Mammary epithelial cell (primary cell): ENCODE measurements at regions not wholly inside any gene's neighbourhood (a gene's known extent, or its start where the extent isn't known, plus 50 kb on each side); places are given as distances from the start of the nearest gene placed in this dataset.

Experiments
- EZH2 ChIP-seq: IDR thresholded peaks from 2 replicates; pipeline ENCODE4 v1.6.1; 2012; ENCODE audit warnings: low read length, inconsistent platforms, borderline replicate concordance
- TF ChIP-seq, protein P1 (sequence below), 2 donors: IDR thresholded peaks in 1 of 2; conservative IDR thresholded peaks in 1 of 2; 2 replicates each; pipeline ENCODE4 v1.5.1; 2011 to 2012; ENCODE audit warnings: inconsistent platforms in 2 of 2, low read length in 2 of 2, mild to moderate bottlenecking in 2 of 2, control low read depth in 1 of 2, low read depth in 1 of 2; ENCODE audit not compliant: insufficient read depth in 1 of 2; ENCODE audit errors: extremely low read depth in 1 of 2

DNA sequence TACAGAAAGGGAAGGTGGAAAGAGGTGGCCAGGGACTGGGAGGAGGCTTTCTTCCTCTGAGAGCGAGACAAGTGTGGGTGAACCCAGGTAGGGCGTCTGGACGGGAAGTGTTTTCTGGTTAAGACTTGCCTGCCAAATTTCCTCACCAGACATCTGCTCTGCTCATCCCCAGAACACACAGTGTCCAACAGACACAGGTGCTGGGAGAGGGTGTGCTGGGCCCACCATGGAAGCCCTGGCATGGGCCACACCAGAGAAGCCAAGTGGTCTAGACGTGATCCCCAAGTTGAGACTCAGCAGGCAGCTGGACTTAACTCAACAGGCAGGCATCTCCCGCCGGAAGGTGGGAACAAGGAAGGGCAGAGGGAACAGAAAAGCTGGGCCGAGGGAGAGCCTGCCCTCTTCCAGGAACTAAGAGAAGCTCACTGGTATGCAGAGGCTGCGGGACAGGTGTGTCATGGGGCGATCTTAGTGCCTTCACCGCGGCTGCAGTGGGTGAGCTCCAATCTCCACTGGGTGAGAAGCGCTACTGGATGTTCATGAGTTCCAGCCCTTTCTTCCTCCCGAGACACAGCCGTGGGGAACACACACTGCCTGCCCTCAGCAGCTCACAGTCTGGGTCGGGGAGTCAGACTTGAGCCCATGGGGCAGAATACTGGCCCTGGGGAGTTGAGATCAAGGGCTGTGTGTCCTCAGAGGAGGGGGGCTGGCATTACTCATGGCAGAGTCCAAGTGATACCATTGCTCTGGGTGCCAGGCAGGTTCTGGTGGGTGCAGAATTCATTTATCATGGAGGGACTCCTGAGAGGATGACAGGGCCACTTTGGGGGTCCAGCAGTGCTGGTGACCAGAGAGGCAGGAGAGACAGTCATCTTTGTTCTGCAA lies 110.2 kb downstream of the CPZ start:
- TF ChIP-seq, protein P1, sequence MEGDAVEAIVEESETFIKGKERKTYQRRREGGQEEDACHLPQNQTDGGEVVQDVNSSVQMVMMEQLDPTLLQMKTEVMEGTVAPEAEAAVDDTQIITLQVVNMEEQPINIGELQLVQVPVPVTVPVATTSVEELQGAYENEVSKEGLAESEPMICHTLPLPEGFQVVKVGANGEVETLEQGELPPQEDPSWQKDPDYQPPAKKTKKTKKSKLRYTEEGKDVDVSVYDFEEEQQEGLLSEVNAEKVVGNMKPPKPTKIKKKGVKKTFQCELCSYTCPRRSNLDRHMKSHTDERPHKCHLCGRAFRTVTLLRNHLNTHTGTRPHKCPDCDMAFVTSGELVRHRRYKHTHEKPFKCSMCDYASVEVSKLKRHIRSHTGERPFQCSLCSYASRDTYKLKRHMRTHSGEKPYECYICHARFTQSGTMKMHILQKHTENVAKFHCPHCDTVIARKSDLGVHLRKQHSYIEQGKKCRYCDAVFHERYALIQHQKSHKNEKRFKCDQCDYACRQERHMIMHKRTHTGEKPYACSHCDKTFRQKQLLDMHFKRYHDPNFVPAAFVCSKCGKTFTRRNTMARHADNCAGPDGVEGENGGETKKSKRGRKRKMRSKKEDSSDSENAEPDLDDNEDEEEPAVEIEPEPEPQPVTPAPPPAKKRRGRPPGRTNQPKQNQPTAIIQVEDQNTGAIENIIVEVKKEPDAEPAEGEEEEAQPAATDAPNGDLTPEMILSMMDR (conservative IDR thresholded peaks at IDR 0.05 in 1 of 2, IDR thresholded peaks at IDR 0.05 in 1 of 2; ENCODE audit: extremely low read depth in 1 of 2, insufficient read depth in 1 of 2, low read depth in 1 of 2, low read length in 2 of 2) = no peak
- TF ChIP-seq EZH2 = no peak
